ENCODE measurements at regions not wholly inside any gene's neighbourhood (a gene's known extent, or its start where the extent isn't known, plus 50 kb on each side); places are given as distances from the start of the nearest gene placed in this dataset.

GRCh38 chr21:14672466-14672865 lies 126.4 kb upstream of the SAMSN1 start:
- TF ChIP-seq, protein P1, sequence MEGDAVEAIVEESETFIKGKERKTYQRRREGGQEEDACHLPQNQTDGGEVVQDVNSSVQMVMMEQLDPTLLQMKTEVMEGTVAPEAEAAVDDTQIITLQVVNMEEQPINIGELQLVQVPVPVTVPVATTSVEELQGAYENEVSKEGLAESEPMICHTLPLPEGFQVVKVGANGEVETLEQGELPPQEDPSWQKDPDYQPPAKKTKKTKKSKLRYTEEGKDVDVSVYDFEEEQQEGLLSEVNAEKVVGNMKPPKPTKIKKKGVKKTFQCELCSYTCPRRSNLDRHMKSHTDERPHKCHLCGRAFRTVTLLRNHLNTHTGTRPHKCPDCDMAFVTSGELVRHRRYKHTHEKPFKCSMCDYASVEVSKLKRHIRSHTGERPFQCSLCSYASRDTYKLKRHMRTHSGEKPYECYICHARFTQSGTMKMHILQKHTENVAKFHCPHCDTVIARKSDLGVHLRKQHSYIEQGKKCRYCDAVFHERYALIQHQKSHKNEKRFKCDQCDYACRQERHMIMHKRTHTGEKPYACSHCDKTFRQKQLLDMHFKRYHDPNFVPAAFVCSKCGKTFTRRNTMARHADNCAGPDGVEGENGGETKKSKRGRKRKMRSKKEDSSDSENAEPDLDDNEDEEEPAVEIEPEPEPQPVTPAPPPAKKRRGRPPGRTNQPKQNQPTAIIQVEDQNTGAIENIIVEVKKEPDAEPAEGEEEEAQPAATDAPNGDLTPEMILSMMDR (IDR thresholded peaks at IDR 0.05; ENCODE audit: borderline replicate concordance, extremely low read depth, low read length, poor library complexity, severe bottlenecking) = no peak
- TF ChIP-seq EZH2 (IDR thresholded peaks at IDR 0.05; ENCODE audit: borderline replicate concordance, low read depth, low read length, severe bottlenecking) = no peak
